ENCODE measurements at regions not wholly inside any gene's neighbourhood (a gene's known extent, or its start where the extent isn't known, plus 50 kb on each side); places are given as distances from the start of the nearest gene placed in this dataset.
A peak's percentile ranks its signal among the peaks of the same experiment; 100 is the strongest.

DNA sequence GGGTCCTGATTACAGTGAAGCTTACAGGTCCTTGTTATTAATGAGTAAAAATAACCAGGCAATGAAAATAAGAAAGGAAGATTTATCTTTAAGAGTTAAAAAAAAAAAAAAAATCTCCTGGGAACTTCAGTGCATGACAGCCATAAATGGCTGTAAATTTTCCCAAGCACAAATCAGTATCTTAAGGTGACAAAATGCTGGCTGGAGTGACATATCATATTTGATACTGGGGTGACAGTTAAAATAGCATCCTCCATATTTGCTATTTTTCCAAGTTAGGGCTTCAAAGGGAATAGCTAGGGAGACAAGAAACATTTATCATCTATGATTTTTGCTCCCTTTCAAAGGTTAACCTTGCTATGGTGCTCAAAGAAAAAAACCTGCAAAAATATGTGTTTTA, 226.6 kb downstream of the PRDM2 start:
- no peak for FAIRE-seq

DNA sequence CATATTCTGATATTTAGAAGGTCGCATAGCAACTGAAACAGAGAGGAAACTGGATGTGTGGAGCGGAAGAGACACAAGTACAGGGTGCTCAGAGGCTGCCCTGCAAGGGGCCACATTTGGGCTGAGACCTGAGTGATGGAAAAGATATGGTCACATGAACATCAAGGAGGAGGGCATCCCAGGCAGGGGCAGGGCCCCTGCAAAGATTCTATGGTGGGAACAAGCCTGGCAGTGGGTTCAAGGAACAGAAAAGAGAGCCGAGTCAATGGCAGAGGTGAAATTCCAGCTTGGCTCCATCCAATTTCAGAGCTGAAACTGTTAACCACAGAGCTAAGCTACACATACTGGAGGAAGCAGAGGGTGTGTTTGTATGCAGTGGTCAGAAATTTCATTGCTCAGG, 227.7 kb downstream of the PRDM2 start:
- FAIRE-seq: no peak

DNA sequence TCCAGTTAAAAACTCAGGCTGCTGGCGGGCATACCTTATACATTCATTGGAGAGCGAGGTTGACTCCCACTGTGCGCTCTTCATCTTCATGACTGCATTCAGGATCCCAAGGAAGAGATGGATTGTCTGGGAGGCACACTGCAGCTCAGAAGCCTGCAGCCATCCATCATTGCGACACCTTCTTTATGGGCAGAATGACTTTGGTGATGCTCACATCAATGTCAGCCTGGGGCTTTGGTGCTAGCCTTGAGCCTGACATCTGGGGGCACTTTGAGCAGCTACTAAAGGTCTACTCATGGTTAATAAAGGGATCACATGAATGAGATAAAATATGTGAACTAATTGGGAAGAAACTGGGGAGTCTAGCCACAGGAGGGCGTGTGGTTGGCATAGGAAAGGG, 229.3 kb downstream of the PRDM2 start:
- no peak for FAIRE-seq

GRCh38 chr1:13930151-13930550, 230.2 kb downstream of the PRDM2 start:
- FAIRE-seq: no peak

- no peak for FAIRE-seq
Observed at GRCh38 chr1:13931226-13931625, 231.2 kb downstream of the PRDM2 start.

- no peak for FAIRE-seq
Observed at GRCh38 chr1:13935336-13935735, 235.3 kb downstream of the PRDM2 start.

DNA sequence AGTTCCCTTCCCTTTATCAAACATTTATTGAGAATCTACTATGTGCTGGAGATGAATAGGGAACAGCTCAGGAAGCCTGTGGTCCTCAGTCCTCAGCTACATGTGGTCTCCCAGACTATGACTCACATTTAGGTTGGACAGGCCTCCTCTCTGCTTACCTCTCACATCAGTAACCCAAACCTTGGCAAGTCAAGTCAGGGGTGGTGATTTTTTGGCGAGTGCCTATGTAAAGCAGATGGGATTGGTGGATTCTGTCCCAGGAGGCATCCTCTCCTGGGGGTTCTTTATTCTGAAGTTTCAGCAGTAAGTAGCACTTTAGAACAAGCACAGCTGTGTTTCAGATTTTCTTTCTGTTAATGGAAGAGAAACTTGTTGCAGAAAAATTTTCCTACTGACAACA, 241.3 kb downstream of the PRDM2 start:
- no peak for FAIRE-seq

GRCh38 chr1:13943055-13943454, 243.1 kb downstream of the PRDM2 start:
- FAIRE-seq: no peak

DNA sequence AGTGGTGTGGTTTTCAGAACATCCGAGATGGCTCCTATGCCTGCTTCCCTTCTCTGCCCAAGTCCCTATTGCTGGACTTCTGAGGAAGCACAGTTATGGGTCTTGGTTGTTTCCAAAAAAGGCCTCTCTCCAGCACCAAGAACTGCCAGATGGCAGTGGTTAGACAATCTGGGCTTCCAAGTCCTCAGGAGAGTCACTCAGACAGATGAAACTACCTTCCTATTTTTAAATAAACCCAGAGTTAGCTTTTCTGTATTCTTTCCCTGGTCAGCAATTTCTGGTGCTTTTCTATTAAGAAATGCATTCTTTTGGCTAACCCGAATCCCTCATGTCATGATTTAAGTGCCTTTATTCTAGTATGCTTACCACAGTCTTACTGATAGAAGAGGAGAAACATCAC, 245.9 kb downstream of the PRDM2 start:
- no peak for FAIRE-seq

GRCh38 chr1:13947658-13948057, 247.7 kb downstream of the PRDM2 start:
- no peak for FAIRE-seq

GRCh38 chr1:13948396-13948795, 248.4 kb downstream of the PRDM2 start:
- FAIRE-seq: no peak

DNA sequence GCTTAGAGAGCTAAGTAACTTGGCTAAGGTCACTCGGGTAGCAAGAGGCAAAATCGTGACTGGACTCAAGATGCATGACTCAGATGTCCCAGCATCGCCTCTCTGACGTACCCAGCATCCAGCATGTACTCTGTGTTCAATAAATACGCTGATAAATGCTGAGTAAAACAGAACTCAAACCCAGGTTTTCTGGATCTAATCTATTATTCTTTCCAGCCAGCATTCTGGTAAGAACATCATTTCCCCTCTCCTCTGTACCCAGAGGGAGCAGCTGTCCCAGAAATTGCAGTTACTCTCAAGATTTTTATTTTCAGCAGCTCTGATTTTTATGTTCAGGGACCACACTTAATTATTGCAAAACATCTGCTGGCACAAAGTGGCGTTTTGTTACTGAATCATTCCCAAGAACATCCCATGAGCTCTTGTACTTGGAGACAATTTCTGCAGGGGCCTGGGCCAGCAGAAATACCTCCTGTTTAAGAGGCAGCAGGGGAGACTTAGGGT, 249.0 kb downstream of the PRDM2 start:
- no peak for FAIRE-seq

- no peak for FAIRE-seq
Observed at GRCh38 chr1:13949546-13949945, 249.6 kb downstream of the PRDM2 start.

GRCh38 chr1:13950637-13951036, 250.6 kb downstream of the PRDM2 start:
- FAIRE-seq: no peak

DNA sequence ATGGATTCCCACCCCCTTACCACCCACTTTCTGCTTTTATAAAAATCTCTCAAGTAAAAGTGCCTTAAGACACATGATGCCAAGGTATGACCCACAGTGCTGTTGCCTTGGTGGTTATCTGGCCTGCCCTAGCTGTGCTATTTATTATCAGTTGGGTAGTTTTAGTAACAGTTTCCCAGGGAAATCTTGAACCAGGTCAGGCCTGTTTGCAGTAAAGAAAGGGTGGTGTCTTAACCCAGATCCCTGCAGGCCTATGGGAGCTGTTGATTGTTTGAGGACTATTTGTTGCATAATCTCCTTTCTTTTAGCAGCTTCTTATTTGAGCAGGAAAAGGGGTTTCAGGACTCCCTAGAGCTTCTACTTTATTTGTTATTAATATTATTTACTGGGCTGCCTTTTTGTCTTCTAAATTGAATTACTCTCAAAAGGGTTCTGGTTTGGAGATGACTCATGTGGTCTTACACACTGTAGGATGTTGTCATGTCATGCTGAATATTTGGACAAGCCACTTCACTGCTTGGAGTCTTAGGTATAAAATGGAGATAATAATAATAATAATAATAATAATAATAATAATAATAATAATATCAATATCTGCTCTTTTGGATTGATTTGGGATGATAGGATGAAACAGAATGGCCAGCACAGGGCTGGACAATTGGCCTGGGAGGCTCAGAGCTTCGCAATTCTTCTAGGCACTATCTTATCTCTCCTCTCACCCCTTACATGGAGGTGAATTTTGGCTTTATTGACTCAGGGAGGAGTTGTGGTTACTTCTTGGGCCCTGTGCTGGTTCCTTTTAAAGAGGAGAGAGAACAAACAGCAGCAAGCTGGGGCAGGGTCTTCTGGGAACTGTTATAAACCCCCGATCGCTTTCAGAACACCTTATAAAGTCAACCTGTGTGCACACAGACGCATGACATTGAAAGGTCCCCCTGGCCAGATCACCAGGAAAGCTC, 252.1 kb downstream of the PRDM2 start:
- no peak for FAIRE-seq

DNA sequence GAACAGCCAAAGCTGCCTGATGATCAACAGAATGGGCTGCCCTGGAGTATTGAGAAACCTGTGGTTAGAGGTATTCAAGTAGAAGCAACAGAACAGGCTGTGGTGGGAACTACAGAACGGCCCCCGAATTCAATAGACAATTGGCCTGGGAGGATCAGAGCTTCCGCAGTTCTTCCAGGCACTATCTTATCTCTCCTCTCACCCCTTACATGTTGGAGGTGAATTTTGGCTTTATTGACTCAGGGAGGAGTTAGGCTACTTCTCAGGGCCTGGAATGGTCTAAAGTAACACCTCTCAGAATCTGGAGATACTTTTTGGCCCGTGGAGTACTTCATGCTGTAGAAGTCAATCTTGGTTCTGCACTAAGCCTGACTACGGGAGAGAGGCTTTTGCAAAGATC, 253.0 kb downstream of the PRDM2 start:
- FAIRE-seq: no peak

DNA sequence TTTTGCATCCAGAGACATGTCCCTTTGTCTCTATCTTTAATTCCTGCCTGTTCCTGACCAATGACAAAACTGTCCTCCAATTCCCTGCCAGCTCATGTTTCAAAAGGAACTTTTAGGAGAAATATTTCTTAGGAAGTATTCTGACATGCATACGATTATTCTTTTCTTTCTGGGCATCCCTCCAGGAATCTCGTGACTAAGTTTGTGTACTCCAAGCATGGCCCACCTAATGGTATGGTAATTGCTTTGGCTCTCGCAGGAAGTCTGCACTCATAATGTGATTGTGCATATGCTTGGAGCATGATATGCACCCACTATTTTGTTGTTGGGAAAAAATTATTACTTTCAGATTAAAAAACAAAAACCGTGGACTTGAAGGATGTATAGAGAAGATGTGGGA, 256.4 kb downstream of the PRDM2 start:
- no peak for FAIRE-seq

- FAIRE-seq: no peak
Observed at GRCh38 chr1:13960375-13960987, 260.5 kb downstream of the PRDM2 start.

DNA sequence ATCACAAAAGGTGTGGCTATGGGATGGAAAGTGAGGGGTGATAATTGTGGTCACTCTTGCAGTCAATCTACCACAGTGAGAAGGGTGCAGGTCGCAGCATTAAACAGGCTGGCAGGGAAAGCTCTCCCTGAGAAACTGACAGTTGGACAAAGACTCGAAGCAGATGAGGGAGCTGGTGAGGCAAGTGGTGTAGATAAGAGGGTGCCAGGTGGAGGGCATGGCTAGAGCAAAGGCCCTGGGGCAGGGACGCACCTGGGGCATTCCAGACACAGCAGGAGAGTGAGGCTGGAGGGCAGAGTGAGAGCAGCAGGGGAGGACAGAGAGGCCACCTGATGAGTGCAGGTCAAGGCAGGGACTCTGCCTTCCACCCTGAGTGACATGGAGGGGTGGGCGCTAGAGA, 264.8 kb downstream of the PRDM2 start:
- no peak for FAIRE-seq

DNA sequence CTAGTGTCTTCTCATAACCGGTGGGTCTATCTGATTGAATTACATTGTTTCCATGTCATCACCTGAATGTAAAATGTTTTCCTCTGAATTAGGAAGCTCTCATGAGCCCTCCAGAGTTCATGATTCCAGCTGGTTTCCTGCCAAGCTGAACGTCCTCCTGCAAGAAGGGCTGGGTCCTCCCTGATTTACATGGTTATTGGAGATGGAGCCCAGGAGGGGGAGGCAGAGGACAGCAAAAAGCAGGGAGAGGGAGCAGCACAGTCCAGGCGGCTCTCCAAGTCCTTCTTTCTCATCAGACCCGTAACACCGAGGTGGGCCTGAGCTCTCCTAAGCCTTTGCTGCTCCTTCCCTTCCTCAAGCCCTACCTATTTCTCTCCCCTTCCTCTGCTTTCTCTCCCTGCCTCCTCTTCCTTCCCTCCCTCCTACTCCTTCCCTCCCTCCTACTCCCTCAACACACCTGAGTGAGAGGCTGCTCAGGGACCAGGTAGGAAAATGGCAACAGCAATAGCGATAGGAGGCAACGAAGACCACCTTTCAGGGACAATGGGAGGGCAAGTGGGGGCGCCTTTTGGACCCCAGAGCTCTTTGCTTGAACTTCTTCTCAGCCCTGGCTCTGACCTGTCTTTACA, 265.9 kb downstream of the PRDM2 start:
- peak; percentile 26 for FAIRE-seq

GRCh38 chr1:13967707-13968106, 267.7 kb downstream of the PRDM2 start:
- FAIRE-seq: no peak

- no peak for FAIRE-seq
Observed at GRCh38 chr1:13968361-13968760, 268.4 kb downstream of the PRDM2 start.

DNA sequence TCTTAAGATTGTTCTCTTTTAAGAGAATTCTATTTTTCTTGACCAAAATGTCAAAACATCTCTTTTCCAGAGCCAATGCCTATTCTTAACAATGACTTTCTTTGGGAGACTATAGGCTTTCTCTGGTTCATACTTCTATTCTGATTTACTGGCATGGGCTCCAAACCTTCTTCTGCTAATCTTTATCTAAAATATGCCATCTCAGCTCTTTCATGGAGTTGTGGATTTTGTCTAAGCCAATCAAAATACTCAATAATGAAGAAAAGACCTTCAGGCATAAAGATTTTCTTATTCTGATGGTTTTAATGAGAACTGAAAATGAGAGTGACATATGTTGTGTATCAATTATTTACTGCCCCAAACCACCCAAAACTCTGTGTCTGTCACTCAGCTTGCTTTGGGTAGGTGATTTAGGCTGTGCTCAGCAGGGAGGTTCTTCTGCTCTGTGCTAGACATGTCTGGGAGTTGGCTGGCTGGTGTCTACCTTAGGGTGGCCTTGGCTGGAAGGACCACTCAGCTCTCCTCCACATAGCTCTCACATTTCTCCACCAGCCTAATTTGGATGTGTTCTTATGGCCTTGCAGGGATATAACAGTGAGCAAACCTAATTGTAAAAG, 270.8 kb downstream of the PRDM2 start:
- no peak for FAIRE-seq

Data from endometrium (tissue), 2 donors.